ENCODE measurements at regions not wholly inside any gene's neighbourhood (a gene's known extent, or its start where the extent isn't known, plus 50 kb on each side); places are given as distances from the start of the nearest gene placed in this dataset.

GRCh38 chr4:15130441-15130840 is 128.2 kb downstream of the CPEB2 start:
- DNase-seq = no peak

- no peak for DNase-seq
These were observed 129.3 kb downstream of the CPEB2 start for GRCh38 chr4:15131551-15131950.

GRCh38 chr4:15132739-15133138 is 130.5 kb downstream of the CPEB2 start:
- DNase-seq = no peak

- DNase-seq = no peak
These were observed 137.3 kb downstream of the CPEB2 start for GRCh38 chr4:15139599-15139998.

- DNase-seq = no peak
These were observed 139.9 kb downstream of the CPEB2 start for GRCh38 chr4:15142201-15142600.

GRCh38 chr4:15143551-15143950 is 141.3 kb downstream of the CPEB2 start:
- no peak for DNase-seq

- no peak for DNase-seq
These were observed 142.1 kb downstream of the CPEB2 start for GRCh38 chr4:15144249-15144966.

- DNase-seq = no peak
These were observed 142.7 kb downstream of the CPEB2 start for GRCh38 chr4:15144967-15145295.

GRCh38 chr4:15145709-15146108 is 143.4 kb downstream of the CPEB2 start:
- DNase-seq = no peak

GRCh38 chr4:15147714-15148113 is 145.4 kb downstream of the CPEB2 start:
- no peak for DNase-seq

GRCh38 chr4:15148199-15148598 is 145.9 kb downstream of the CPEB2 start:
- no peak for DNase-seq

- DNase-seq = no peak
These were observed 146.4 kb downstream of the CPEB2 start for GRCh38 chr4:15148691-15149090.

- DNase-seq = no peak
These were observed 147.1 kb downstream of the CPEB2 start for GRCh38 chr4:15149234-15149838.

- no peak for DNase-seq
These were observed 147.7 kb downstream of the CPEB2 start for GRCh38 chr4:15149839-15150592.

GRCh38 chr4:15150631-15151030 is 148.3 kb downstream of the CPEB2 start:
- DNase-seq = no peak

GRCh38 chr4:15151033-15151432 is 148.8 kb downstream of the CPEB2 start:
- DNase-seq = no peak

- no peak for DNase-seq
These were observed 151.4 kb downstream of the CPEB2 start for GRCh38 chr4:15153662-15154061.

- DNase-seq = no peak
These were observed 156.3 kb downstream of the CPEB2 start for GRCh38 chr4:15158406-15159091.

- no peak for DNase-seq
These were observed 157.3 kb downstream of the CPEB2 start for GRCh38 chr4:15159477-15160019.

GRCh38 chr4:15161439-15161838 is 159.2 kb downstream of the CPEB2 start:
- no peak for DNase-seq

GRCh38 chr4:15162046-15162445 is 159.8 kb downstream of the CPEB2 start:
- DNase-seq = no peak

- DNase-seq = no peak
These were observed 160.4 kb downstream of the CPEB2 start for GRCh38 chr4:15162465-15163283.

GRCh38 chr4:15163284-15163645 is 161.0 kb downstream of the CPEB2 start:
- DNase-seq = no peak
